ENCODE measurements at regions not wholly inside any gene's neighbourhood (a gene's known extent, or its start where the extent isn't known, plus 50 kb on each side); places are given as distances from the start of the nearest gene placed in this dataset.

GRCh38 chr12:58396239-58396638, 454.9 kb downstream of the ATP23 start:
- TF ChIP-seq CTCF (IDR thresholded peaks at IDR 0.05; ENCODE audit: insufficient read depth in 1 of 2, low read depth in 1 of 2, low read length in 1 of 2, severe bottlenecking in 1 of 2, unreplicated experiment in 1 of 2) = no peak
- POLR2A ChIA-PET = no interaction called here
- H3K27me3 ChIP-seq (replicated peaks; ENCODE audit: control insufficient read depth, insufficient read depth, low read length) = no peaks in the 10 kb centered on the region
- Mint-ChIP-seq H3K4me1 (ENCODE audit: low read depth, unreplicated experiment) (no peaks in the 10 kb centered on the region), H3K9me3 (ENCODE audit: unreplicated experiment) (peaks cover 10% of the 10 kb centered on the region), H3K36me3 (ENCODE audit: insufficient read depth, unreplicated experiment) (no peaks in the 10 kb centered on the region), H3K27ac (ENCODE audit: unreplicated experiment) (no peak overlapping the region), H3K27me3 (ENCODE audit: insufficient read depth, unreplicated experiment) (no peaks in the 10 kb centered on the region), H3K4me3 (ENCODE audit: unreplicated experiment) (no peak overlapping the region)
- BruUV-seq (replicated peaks) = no TSS peak
- H3K36me3 ChIP-seq (ENCODE audit: control insufficient read depth, insufficient read depth, low read length) = no peaks in the 10 kb centered on the region
- H3K4me1 ChIP-seq = no peaks in the 10 kb centered on the region
- H3K4me3 ChIP-seq (ENCODE audit: low read depth, low read length) = no peak overlapping the region
- H3K9me3 ChIP-seq = peaks cover 2% of the 10 kb centered on the region; the same call in 1 of the 2 replicates
- CTCF ChIA-PET = no interaction called here
- intact Hi-C loops (cut with micrococcal nuclease; ENCODE audit: unreplicated experiment) = no loop called here
- no peak for DNase-seq

- Histone ChIP-seq H3K36me3 (ENCODE audit: control insufficient read depth, insufficient read depth, low read length) (no peaks in the 10 kb centered on the region), H3K4me1 (peaks cover under 1% of the 10 kb centered on the region), H3K27me3 (replicated peaks; ENCODE audit: control insufficient read depth, insufficient read depth, low read length) (no peaks in the 10 kb centered on the region), H3K9me3 (0 out of 2 replicates have a peak, but pooled peaks cover 7% of the 10 kb centered on the region), H3K4me3 (ENCODE audit: low read depth, low read length) (no peak overlapping the region)
- no peak for TF ChIP-seq CTCF (IDR thresholded peaks at IDR 0.05; ENCODE audit: insufficient read depth in 1 of 2, low read depth in 1 of 2, low read length in 1 of 2, severe bottlenecking in 1 of 2, unreplicated experiment in 1 of 2)
- no TSS peak for BruUV-seq (replicated peaks)
- H3K4me1 Mint-ChIP-seq (ENCODE audit: low read depth, unreplicated experiment) = no peaks in the 10 kb centered on the region
- POLR2A ChIA-PET = no interaction called here
- DNase-seq = no peak
- CTCF ChIA-PET = no interaction called here
- no peak overlapping the region for H3K27ac Mint-ChIP-seq (ENCODE audit: unreplicated experiment)
- no peaks in the 10 kb centered on the region for H3K27me3 Mint-ChIP-seq (ENCODE audit: insufficient read depth, unreplicated experiment)
- no peaks in the 10 kb centered on the region for H3K36me3 Mint-ChIP-seq (ENCODE audit: insufficient read depth, unreplicated experiment)
- intact Hi-C loops (cut with micrococcal nuclease; ENCODE audit: unreplicated experiment) = no loop called here
- H3K9me3 Mint-ChIP-seq (ENCODE audit: unreplicated experiment) = peaks cover 10% of the 10 kb centered on the region
- H3K4me3 Mint-ChIP-seq (ENCODE audit: unreplicated experiment) = no peak overlapping the region
Measured at GRCh38 chr12:58405363-58405762, 464.0 kb downstream of the ATP23 start.

GRCh38 chr12:58408516-58408915, 467.1 kb downstream of the ATP23 start:
- Histone ChIP-seq H3K4me1 (peaks cover 32% of the 10 kb centered on the region), H3K9me3 (0 out of 2 replicates have a peak, but pooled peaks cover 4% of the 10 kb centered on the region), H3K4me3 (ENCODE audit: low read depth, low read length) (no peak overlapping the region), H3K27me3 (replicated peaks; ENCODE audit: control insufficient read depth, insufficient read depth, low read length) (no peaks in the 10 kb centered on the region), H3K36me3 (ENCODE audit: control insufficient read depth, insufficient read depth, low read length) (no peaks in the 10 kb centered on the region)
- peaks cover 21% of the 10 kb centered on the region for H3K4me1 Mint-ChIP-seq (ENCODE audit: low read depth, unreplicated experiment)
- no TSS peak for BruUV-seq (replicated peaks)
- DNase-seq = no peak
- H3K27ac Mint-ChIP-seq (ENCODE audit: unreplicated experiment) = no peak overlapping the region
- peaks cover 20% of the 10 kb centered on the region for H3K9me3 Mint-ChIP-seq (ENCODE audit: unreplicated experiment)
- intact Hi-C loops (cut with micrococcal nuclease; ENCODE audit: unreplicated experiment) = no loop called here
- no peak overlapping the region for H3K4me3 Mint-ChIP-seq (ENCODE audit: unreplicated experiment)
- POLR2A ChIA-PET = no interaction called here
- CTCF ChIA-PET = no interaction called here
- TF ChIP-seq CTCF (IDR thresholded peaks at IDR 0.05; ENCODE audit: insufficient read depth in 1 of 2, low read depth in 1 of 2, low read length in 1 of 2, severe bottlenecking in 1 of 2, unreplicated experiment in 1 of 2) = no peak
- no peaks in the 10 kb centered on the region for H3K27me3 Mint-ChIP-seq (ENCODE audit: insufficient read depth, unreplicated experiment)
- no peaks in the 10 kb centered on the region for H3K36me3 Mint-ChIP-seq (ENCODE audit: insufficient read depth, unreplicated experiment)
